ENCODE measurements at regions not wholly inside any gene's neighbourhood (a gene's known extent, or its start where the extent isn't known, plus 50 kb on each side); places are given as distances from the start of the nearest gene placed in this dataset.

- no peaks in the 10 kb centered on the region for H3K36me3 ChIP-seq (ENCODE audit: control insufficient read depth, insufficient read depth, low read length)
- no peak for TF ChIP-seq CTCF (IDR thresholded peaks at IDR 0.05; ENCODE audit: insufficient read depth, low read length, severe bottlenecking)
- H3K4me3 ChIP-seq (ENCODE audit: low read depth, low read length): no peak overlapping the region
- DNase-seq (ENCODE audit: low read depth) (no peak), FAIRE-seq (no peak)
- no peaks in the 10 kb centered on the region for H3K27me3 ChIP-seq (ENCODE audit: control insufficient read depth, insufficient read depth, low read length)
Measured at GRCh38 chr10:61286686-61287085, 166.5 kb downstream of the TMEM26 start.

- no peak for FAIRE-seq
- TF ChIP-seq CTCF (IDR thresholded peaks at IDR 0.05; ENCODE audit: insufficient read depth, low read length, severe bottlenecking): no peak
- Histone ChIP-seq H3K4me3 (ENCODE audit: low read depth, low read length) (no peak overlapping the region), H3K27me3 (ENCODE audit: control insufficient read depth, insufficient read depth, low read length) (no peaks in the 10 kb centered on the region), H3K36me3 (ENCODE audit: control insufficient read depth, insufficient read depth, low read length) (no peaks in the 10 kb centered on the region)
- no peak for DNase-seq (ENCODE audit: low read depth)
Measured at GRCh38 chr10:61285749-61286148, 167.4 kb downstream of the TMEM26 start.

GRCh38 chr10:61284222-61284890 lies 168.8 kb downstream of the TMEM26 start:
- FAIRE-seq: no peak
- no peaks in the 10 kb centered on the region for H3K36me3 ChIP-seq (ENCODE audit: control insufficient read depth, insufficient read depth, low read length)
- H3K4me3 ChIP-seq (ENCODE audit: low read depth, low read length): no peak overlapping the region
- H3K27me3 ChIP-seq (ENCODE audit: control insufficient read depth, insufficient read depth, low read length): no peaks in the 10 kb centered on the region
- peak; percentile 53 for TF ChIP-seq CTCF (IDR thresholded peaks at IDR 0.05; ENCODE audit: insufficient read depth, low read length, severe bottlenecking)
- DNase-seq (ENCODE audit: low read depth): peak; percentile 59

GRCh38 chr10:61283481-61284221 lies 169.5 kb downstream of the TMEM26 start:
- Histone ChIP-seq H3K27me3 (ENCODE audit: control insufficient read depth, insufficient read depth, low read length) (no peaks in the 10 kb centered on the region), H3K4me3 (ENCODE audit: low read depth, low read length) (no peak overlapping the region), H3K36me3 (ENCODE audit: control insufficient read depth, insufficient read depth, low read length) (no peaks in the 10 kb centered on the region)
- peak; percentile 50 for DNase-seq (ENCODE audit: low read depth)
- TF ChIP-seq CTCF (IDR thresholded peaks at IDR 0.05; ENCODE audit: insufficient read depth, low read length, severe bottlenecking): no peak
- FAIRE-seq: no peak

- no peak for DNase-seq (ENCODE audit: low read depth)
- Histone ChIP-seq H3K4me3 (ENCODE audit: low read depth, low read length) (no peak overlapping the region), H3K27me3 (ENCODE audit: control insufficient read depth, insufficient read depth, low read length) (no peaks in the 10 kb centered on the region), H3K36me3 (ENCODE audit: control insufficient read depth, insufficient read depth, low read length) (no peaks in the 10 kb centered on the region)
- FAIRE-seq: no peak
- no peak for TF ChIP-seq CTCF (IDR thresholded peaks at IDR 0.05; ENCODE audit: insufficient read depth, low read length, severe bottlenecking)
Measured at GRCh38 chr10:61283066-61283465, 170.1 kb downstream of the TMEM26 start.

Data from bronchial epithelial cell (primary cell).